ENCODE measurements at regions not wholly inside any gene's neighbourhood (a gene's known extent, or its start where the extent isn't known, plus 50 kb on each side); places are given as distances from the start of the nearest gene placed in this dataset.

GRCh38 chr6:76644231-76644630, 571.8 kb upstream of the IMPG1 start:
- no peaks in the 10 kb centered on the region for H3F3A ChIP-seq (ENCODE audit: insufficient read depth, low read depth)
- H3K27me3 ChIP-seq (ENCODE audit: insufficient read depth, low read depth) = no peaks in the 10 kb centered on the region
- H3K79me2 ChIP-seq (ENCODE audit: low read depth) = no peaks in the 10 kb centered on the region
- H3K36me3 ChIP-seq (ENCODE audit: low read depth) = no peaks in the 10 kb centered on the region
- H3K4me3 ChIP-seq = no peak overlapping the region
- intact Hi-C loops (cut with micrococcal nuclease; ENCODE audit: unreplicated experiment) = no loop called here
- CTCF ChIA-PET = no interaction called here
- no peaks in the 10 kb centered on the region for H4K20me1 ChIP-seq (ENCODE audit: insufficient read depth)
- no peak overlapping the region for H2AFZ ChIP-seq
- no peak for DNase-seq
- no peak overlapping the region for H3K4me2 ChIP-seq
- no peak for TF ChIP-seq EZH2 (IDR thresholded peaks at IDR 0.05; ENCODE audit: low read depth)
- no peak for TF ChIP-seq CTCF (conservative IDR thresholded peaks at IDR 0.05)
- H3K4me1 ChIP-seq (replicated peaks; ENCODE audit: insufficient read depth) = no peaks in the 10 kb centered on the region
- POLR2A ChIA-PET (ENCODE audit: unreplicated experiment) = no interaction called here
- no peaks in the 10 kb centered on the region for H3K9me2 ChIP-seq (ENCODE audit: insufficient read depth)
- no peak overlapping the region for H3K27ac ChIP-seq
- BruUV-seq (replicated peaks) = no TSS peak
- no peaks in the 10 kb centered on the region for H3K9me3 ChIP-seq (ENCODE audit: insufficient read depth, low read depth)

GRCh38 chr6:76639941-76640340, 567.5 kb upstream of the IMPG1 start:
- intact Hi-C loops (cut with micrococcal nuclease; ENCODE audit: unreplicated experiment) = no loop called here
- Histone ChIP-seq H3K4me2 (no peak overlapping the region), H3K27me3 (ENCODE audit: insufficient read depth, low read depth) (no peaks in the 10 kb centered on the region), H3K9me2 (ENCODE audit: insufficient read depth) (no peaks in the 10 kb centered on the region), H4K20me1 (ENCODE audit: insufficient read depth) (no peaks in the 10 kb centered on the region), H3F3A (ENCODE audit: insufficient read depth, low read depth) (no peaks in the 10 kb centered on the region), H3K9me3 (ENCODE audit: insufficient read depth, low read depth) (no peaks in the 10 kb centered on the region), H3K27ac (no peak overlapping the region), H3K36me3 (ENCODE audit: low read depth) (no peaks in the 10 kb centered on the region), H2AFZ (no peak overlapping the region), H3K4me1 (replicated peaks; ENCODE audit: insufficient read depth) (no peaks in the 10 kb centered on the region), H3K79me2 (ENCODE audit: low read depth) (no peaks in the 10 kb centered on the region), H3K4me3 (no peak overlapping the region)
- BruUV-seq (replicated peaks) = no TSS peak
- DNase-seq = no peak
- CTCF ChIA-PET = no interaction called here
- POLR2A ChIA-PET (ENCODE audit: unreplicated experiment) = no interaction called here
- TF ChIP-seq EZH2 (IDR thresholded peaks at IDR 0.05; ENCODE audit: low read depth) = no peak
- TF ChIP-seq CTCF (conservative IDR thresholded peaks at IDR 0.05) = no peak

GRCh38 chr6:76634695-76635094, 562.2 kb upstream of the IMPG1 start:
- TF ChIP-seq EZH2 (IDR thresholded peaks at IDR 0.05; ENCODE audit: low read depth) = no peak
- no peak for TF ChIP-seq CTCF (conservative IDR thresholded peaks at IDR 0.05)
- no peaks in the 10 kb centered on the region for H3K79me2 ChIP-seq (ENCODE audit: low read depth)
- ChIA-PET CTCF (no interaction called here), POLR2A (ENCODE audit: unreplicated experiment) (no interaction called here)
- H3K27ac ChIP-seq = no peak overlapping the region
- H4K20me1 ChIP-seq (ENCODE audit: insufficient read depth) = no peaks in the 10 kb centered on the region
- no peak overlapping the region for H3K4me3 ChIP-seq
- no peaks in the 10 kb centered on the region for H3K36me3 ChIP-seq (ENCODE audit: low read depth)
- no peaks in the 10 kb centered on the region for H3K9me3 ChIP-seq (ENCODE audit: insufficient read depth, low read depth)
- no TSS peak for BruUV-seq (replicated peaks)
- no peak overlapping the region for H3K4me2 ChIP-seq
- DNase-seq = no peak
- H2AFZ ChIP-seq = no peak overlapping the region
- no peaks in the 10 kb centered on the region for H3K9me2 ChIP-seq (ENCODE audit: insufficient read depth)
- no peaks in the 10 kb centered on the region for H3K4me1 ChIP-seq (replicated peaks; ENCODE audit: insufficient read depth)
- intact Hi-C loops (cut with micrococcal nuclease; ENCODE audit: unreplicated experiment) = no loop called here
- H3F3A ChIP-seq (ENCODE audit: insufficient read depth, low read depth) = no peaks in the 10 kb centered on the region
- no peaks in the 10 kb centered on the region for H3K27me3 ChIP-seq (ENCODE audit: insufficient read depth, low read depth)
